HG03280 (cell line): ENCODE measurements at regions not wholly inside any gene's neighbourhood (a gene's known extent, or its start where the extent isn't known, plus 50 kb on each side); places are given as distances from the start of the nearest gene placed in this dataset.
"Not testable (repeated sequence)": the region's sequence is repeated elsewhere in the genome, so short reads cannot be mapped to it uniquely, and the experiment has no call there.

ENCODE experiments used
- ATAC-seq: cut with Tn5 transposase; IDR thresholded peaks from one replicate; pipeline ENCODE4 v1.9.1; 2021; ENCODE audit warnings: mild to moderate bottlenecking, moderate library complexity; ENCODE audit not compliant: unreplicated experiment

DNA sequence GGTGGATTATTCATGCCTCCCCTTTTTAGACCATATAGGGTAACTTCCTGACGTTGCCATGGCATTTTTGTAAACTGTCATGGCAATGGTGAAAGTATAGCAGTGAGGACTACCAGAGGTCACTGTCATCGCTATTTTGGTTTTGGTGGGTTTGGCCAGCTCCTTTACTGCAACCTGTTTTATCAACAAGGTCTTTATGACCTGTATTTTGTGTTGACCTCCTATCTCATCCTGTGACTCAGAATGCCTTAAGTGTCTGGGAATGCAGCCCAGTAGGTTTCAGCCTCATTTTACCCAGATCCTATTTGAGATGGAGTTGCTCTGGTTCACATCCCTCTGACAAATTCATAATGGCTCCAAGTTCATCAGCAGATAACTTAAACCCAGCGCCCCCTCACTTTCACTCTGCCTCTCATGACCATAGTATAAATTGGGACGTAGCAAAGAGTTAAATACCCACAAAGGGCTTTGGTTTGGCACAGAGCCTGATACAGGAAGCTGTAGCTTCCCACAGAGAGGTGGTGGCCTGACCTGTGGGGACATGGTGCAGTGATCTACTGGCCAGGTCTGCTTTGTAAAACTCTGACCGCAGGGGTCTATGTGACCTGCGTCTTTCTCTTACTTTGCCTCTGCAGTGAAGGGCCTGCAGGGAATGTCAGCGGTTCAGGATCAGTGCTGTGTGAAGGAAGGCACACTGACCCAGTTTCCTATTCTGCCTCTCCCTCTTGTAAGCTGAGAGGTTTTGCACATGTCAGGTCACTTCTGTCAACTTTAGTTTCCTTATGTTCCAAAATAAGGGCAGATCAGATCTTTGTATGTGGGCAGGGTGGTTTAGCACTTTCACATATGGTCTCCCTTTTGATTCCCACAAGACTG lies 78.1 kb upstream of the ZNF644 start:
- no peak for ATAC-seq

DNA sequence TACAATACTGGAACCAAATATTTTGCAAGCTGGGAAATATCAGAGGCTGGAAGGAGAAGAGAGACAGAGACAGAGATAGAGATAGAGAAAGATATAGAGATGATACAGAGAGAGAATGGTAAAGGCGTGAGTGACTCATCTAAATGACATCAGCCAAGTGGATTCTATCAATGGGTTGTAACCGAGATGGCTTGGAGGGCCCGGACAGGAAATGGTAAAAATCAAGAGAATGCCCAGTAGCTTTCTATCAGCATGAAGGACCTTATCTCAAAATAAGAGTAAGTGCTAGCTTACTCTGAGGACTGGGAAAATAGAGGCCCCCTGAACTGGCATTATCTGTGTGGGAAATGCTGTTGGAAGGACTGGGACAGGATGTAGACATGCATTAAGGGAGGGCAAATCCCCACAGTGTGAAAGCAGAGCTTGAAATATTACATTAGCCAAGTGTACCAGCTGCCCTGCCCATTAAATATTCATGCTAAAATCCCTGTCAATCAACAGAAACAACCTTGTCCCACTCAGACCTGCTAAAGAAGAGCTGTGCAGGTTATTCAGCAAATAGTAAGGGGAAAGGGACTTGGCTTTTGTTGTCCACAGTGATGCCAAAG lies 76.6 kb upstream of the ZNF644 start:
- no peak for ATAC-seq

DNA sequence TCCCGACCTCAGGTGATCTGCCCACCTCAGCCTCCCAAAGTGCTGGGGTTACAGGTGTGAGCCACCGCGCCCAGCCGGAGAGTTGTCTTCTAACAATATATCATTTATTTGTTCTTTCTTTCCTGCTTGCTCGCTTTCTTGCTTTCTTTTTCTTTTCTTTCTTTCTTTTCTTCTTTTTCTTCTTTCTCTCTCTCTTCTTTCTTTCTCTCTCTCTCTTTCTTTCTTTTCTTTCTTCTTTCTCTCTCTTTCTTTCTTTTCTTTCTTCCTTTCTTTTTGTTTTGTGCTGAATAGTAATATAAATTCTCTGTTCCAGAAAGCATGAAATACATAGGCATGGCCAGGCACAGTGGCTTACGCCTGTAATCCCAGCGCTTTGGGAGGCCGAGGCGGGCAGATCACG lies 73.5 kb upstream of the ZNF644 start:
- ATAC-seq, result not testable (repeated sequence)

DNA sequence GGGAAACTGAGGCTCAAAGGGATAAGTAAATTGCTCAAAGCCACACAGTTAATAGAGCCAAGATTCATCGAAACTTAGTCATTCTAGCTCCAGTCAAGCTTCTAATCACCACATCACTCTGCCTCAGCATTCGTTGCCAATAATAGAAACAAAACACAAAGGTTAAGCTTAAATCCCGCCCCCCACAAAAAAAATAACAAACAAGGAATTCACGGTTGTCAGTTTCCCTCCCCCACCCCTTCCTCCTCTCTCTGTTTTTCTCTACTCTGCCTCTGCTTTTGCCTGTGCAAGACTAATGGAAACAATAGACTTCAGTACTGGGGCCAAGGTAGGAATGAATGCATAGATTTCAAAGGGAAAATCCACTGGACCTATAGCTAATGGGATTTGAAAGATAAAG lies 70.7 kb upstream of the ZNF644 start:
- no peak for ATAC-seq

DNA sequence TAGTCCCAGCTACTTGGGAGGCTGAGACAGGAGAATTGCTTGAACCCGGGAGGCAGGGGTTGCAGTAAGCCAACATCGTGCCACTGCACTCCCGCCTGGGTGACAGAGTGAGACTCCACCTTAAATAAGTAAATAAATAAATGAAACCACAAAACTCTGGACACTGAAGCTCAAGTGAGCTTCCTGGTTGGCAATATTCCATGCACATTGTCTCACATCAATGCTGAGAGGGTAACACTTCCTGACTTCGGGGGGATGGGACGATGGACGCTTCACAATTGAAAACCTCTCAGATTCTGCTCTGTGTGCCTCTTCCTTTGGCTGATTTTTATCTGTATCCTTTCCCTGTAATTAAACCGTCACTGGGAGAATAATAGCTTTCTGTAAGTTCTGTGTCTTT lies 70.0 kb upstream of the ZNF644 start:
- no peak for ATAC-seq

DNA sequence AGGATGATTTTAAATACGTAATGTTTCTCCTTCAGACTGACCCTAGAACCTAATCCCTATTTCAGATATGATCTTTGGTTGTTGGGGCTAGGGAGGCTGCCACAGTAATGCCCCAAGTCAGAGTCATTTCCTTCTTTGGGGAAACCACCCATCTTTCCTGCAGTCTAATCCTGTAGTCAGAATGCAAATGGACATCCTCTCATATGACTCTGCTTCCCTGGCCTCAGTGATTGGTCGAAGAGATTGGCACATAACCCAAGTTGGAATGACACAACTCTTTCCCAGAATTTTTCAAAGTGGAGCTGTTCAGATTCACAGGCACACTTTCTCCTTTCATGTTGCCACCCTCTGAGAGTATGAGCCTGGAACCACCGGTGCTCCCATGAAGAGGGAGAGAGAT lies 58.8 kb upstream of the ZNF644 start:
- ATAC-seq, result no peak

DNA sequence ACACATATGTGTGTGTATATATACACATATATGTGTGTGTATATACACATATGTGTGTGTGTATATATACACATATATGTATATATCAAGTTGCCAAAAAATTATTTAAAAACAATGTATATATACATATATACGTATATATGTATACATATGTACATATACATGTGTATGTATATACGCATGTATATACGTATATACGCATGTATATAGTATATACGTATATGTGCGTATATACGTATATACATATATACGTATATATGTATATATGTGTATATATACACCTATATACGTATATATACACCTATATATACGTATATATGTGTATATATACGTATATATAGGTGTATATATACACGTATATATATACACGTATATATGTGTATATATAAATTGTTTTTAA lies 57.0 kb upstream of the ZNF644 start:
- ATAC-seq, result no peak

DNA sequence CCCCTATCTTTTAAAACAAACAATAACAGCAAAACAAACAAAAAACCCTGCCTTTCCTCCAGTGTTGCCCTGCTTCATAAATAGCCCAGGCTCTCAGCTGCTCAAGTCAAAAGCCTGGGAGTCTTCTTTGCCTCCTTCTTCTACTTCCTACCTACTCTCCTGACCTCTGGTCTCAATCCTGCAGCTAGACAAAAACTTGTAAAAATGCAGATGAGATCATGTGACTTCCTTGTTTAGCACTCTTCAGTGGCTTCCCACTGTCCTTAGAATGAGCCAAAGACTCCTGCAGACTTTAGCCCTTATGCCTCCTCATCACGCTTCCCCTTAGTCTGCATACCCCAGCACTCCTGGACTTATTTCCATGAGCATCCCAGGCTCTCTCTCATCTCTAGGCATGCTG lies 55.0 kb upstream of the ZNF644 start:
- ATAC-seq, result no peak

DNA sequence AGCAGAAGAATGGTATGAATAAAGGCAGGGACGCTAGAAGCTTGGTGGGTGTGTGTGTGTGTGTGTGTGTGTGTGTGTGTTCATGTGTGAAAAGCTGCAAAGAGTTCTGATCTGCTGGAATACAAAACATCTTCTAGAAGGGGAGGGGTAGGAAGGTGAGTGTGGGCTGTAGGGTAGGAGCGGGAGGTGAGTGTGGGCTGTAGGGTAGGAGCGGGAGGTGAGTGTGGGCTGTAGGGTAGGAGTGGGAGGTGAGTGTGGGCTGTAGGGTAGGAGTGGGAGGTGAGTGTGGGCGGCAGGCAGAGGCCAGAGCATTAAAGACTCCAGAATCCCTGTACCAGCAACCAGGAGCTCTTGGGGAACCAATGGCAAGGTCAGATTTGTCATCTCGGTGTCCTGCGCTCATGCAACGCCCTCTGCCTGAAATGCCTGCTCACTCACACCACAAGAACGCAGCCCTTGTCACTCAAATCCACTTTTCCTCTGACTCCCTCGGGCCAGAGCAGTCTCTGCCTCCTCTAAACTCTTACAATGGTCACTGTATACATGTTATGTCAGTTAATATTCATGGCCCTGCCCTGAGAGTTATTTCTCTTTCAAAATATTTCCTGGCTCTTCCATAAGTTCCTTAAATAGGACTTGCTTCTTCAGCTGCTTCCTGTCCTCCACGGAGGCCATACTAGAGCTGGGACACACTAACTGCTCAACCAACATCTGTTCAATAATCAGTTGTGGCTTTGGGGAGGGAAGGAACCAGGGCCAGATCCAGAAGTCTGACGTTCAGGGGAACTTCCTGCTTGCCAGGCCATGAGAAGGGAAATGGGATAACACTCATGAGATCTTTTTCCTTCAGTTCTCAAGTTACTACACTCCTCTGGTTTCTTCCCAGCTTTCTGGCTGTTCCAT lies 53.6 kb upstream of the ZNF644 start:
- ATAC-seq, result no peak

DNA sequence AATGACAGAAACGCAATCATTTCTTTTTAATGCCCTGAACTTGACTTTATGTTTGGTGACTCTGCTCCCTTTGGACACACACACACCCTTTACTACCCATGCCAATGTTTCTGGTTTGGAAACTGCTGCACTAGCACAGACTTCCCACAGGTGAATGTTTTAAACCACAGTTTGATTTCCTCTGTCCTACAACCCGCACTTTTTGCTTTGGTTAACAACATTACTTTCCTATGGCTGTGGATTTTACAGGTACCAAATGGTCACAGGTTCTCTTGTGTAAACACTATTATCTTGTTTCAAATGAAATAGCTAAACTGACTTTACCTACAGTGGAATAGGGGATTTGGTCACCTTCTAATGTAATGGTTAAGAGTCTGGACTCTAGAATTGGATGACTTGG lies 51.5 kb upstream of the ZNF644 start:
- ATAC-seq, result no peak

DNA sequence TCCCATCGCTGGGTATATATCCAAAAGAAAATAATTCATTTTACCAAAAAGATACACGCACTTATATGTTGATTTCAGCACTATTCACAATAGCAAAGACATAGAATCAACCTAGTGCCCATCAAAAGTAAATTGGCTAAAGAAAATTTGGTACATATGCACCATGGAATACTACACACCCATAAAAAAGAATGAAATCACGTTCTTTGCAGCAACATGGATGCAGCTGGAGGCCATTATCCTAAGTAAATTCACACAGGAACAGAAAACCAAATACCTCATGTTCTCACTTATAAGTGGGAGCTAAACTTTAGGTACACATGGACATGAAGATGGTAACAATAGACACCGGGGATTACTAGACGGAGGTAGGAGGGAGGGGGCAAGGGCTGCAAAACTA lies 50.0 kb upstream of the ZNF644 start:
- no peak for ATAC-seq
